Cerebellar nuclear complex (tissue), 1 donor: ENCODE measurements at regions not wholly inside any gene's neighbourhood (a gene's known extent, or its start where the extent isn't known, plus 50 kb on each side); places are given as distances from the start of the nearest gene placed in this dataset.

Source experiments
- DNase-seq, 2 experiments: peaks; one replicate each; lab custom pipeline; 2025; lab: John Stamatoyannopoulos, UW

DNA sequence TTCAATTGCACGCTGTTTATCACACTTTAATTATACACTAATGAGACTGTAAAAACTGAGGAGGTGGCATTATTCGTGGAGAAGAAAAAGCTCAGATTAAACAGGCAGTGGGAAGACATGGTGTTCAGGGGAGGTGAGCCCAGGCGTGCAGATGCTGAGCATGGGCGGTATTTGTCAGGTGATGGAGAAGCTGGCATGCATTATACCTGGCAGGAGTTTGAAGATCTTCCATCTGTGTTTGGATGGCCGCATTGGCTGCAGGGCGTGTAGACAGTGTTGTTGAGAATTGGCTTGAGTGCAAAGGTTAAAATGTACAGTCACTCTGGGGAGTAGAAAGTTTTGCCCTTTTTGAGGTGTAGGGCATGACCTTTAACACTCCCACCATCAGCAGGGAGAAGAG lies 213.8 kb downstream of the ERMARD start:
- no peak for DNase-seq

DNA sequence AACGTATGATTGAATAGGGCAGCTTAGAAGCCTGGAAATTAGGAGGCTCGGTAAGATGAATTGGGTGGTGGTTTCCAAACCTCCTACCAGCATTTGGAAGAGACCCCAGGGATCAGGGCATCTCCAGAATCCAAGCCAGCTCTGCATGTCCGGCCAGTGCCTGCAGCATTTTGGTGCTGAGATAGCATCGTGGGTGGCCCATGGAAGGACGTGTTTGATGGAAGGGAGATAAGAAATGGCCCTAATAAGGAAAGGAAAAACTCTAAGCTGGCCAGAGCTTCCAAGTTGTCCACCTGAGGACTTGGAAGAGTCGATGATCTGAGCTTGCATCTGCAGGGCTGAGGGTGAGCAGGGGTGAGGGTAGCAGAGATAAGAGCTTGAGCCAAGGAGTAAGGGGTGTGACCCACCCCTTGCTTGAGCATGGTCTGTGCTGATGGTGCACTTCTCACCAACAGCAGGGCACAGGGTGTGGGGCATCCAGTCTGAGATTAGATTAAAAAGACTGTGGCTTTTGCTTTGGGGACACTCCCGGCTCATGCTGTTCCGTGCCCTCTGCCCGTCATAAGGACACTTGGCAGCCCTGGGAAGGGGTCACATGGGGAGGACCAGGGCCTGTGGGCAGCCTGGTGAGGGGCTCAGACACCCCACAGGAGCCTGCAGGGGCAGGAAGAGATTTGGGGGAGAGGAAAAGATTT lies 213.2 kb downstream of the ERMARD start:
- no peak for DNase-seq

DNA sequence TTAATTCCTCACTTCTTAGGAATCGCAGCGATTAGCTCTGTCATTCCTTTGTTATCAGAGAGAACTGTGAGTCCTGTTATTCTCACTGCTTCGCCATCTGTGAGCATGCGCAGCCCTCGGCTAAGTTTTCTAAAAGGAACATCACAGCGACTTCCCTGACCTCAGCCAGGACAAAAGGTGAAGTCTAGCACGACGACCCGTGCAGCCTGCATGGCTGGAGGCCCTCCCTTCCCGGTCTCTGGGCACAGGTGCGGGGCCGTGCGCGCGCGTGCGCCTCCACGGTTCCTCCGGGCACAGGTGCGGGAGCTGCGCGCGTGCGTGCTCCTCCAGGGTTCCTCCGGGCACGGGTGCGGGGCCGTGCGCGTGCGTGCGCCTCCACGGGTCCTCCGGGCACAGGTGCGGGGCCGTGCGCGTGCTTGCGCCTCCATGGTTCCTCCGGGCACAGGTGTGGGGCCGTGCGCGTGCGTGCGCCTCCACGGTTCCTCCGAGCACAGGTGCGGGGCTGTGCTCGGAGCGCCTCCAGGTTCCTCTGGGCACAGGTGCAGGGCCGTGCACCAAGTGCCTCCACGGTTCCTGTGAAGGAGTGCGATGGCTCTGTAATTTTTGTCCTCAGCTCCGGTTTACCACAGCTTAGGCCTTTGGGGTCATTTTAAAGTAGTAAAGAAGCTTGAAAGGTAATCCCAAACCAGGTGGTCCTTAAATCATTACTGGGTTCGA lies 212.3 kb downstream of the ERMARD start:
- DNase-seq: no peak

DNA sequence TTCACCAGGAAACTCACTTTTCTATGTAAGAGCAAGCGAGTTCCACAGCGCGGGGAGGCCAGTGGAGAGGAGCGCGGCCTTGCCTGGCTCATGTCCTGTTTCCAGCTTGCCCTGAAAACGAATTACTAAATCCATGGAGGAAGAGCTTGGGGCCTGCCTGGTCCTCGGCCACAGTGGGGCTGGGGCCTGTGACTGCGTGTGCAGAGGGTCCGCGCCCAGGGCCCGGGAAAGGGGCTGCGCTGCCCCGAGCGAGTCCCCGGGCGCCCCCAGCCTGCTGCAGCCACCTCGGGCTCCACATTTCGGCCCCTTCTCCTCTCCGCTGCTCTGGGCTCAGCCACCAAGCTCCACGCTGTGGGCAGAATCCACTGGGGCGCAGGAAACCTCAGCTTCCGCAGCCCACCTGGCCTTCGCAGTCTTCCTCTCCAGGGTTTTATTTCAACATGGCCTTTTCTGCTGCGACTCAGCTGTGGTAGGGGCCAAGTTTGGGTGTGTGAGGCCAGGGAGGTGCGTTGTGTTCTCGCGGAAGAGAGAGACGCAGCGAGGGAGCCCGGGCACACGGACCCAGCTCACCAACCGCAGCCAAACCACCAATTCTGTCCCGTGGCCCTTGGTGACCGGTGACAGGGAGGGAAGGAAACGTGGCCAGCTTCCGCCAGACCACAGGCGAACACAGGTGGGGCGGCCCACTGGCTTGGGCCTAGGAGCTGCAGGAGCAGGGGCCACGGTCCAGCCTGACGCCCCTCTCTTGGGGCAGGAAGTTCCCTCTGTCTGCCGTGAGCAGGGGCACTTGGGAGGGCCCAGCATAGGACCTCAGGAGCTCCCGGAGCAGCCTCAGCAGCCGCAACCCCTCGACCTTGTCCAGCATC lies 211.4 kb downstream of the ERMARD start:
- DNase-seq: no peak

DNA sequence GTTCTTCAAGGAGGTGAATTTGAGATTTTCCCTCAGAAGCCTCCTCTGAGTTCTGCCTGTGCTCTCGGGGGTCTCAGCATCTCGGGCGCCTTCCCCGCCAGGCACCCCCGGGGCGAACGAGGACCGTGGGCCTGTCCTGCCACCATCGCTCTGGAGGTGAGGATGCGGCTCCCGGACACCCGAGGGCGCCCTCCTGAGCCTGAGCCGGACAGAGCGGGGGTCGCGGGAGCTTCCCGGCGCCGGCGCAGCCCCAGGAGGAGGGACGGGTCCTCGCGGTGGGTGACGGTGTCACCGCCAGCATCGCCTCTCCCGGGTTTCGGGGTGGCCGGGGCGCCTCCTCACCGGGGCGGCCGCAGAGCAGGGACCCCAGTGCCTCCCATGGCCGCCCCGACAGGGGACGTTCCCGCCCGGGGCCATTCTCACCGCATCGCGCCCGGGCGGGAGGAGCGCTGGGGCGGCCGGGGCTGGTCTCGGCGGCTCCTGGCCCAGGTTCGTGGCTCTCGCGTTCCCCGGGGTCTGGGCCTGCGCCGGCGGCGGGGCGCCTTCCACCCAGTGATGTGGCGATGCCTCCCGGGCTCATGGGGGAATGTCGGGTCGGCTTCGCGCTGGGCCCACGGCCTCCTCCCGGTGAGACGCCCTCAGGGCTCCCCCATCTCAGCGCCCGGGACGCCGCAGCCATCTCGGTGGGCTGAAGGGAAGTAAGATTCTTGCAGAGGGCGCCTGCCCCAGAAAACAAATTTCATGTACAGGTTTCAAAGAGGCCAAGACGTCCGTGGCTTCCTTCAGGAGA lies 210.5 kb downstream of the ERMARD start:
- DNase-seq: no peak

DNA sequence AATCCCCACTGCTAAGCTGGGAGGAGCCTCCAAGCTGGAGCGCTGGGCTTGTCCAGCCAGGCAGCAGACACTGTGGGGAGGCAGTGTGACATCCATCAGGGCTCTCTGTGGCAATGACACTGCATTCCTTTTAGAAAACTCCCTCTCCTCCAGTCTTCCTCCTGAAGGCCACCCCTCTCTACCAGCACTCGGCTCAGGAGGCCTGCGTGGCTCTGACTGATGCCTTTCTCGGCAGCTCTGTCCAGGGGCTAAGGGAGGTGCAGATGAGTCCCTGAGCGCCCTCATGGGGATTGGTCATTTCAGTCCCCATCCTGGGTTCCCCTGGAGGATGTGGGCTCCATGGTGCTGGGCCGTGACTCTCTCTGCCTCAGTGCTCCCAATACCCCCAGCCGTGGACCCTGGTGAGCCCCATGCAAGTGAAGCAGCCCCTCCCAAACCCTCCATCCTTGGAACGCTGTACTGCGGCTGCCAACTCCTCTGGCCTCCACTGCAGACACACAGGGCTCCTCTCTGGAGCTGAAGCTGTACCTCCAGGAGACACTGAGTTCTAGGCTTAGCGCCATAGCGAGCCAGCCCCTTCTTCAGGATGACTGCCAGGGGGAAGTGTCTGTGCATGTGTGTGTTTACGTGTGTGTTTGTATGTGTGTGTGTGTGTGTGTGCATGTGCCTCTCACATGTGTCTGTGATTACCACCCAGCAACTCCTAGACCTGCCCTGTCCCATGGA lies 209.6 kb downstream of the ERMARD start:
- no peak for DNase-seq

DNA sequence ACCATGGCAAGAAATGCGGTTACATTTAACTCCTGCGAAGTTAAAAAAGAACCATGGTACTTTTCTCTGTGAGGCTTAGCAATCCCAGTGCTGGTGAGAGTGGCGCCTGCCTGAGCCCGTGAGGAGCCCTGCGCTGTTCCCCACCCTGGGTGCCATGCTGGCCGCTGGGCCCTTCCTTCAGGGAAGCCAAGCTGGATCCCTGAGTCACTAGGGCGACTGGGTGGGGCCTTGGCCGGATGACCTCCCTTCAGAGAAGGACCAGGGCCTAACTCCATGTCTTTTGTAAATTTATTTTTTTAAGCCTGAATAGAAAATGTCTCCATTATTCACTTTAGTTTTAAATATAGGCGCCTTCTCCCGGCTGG lies 209.1 kb downstream of the ERMARD start:
- DNase-seq: no peak

DNA sequence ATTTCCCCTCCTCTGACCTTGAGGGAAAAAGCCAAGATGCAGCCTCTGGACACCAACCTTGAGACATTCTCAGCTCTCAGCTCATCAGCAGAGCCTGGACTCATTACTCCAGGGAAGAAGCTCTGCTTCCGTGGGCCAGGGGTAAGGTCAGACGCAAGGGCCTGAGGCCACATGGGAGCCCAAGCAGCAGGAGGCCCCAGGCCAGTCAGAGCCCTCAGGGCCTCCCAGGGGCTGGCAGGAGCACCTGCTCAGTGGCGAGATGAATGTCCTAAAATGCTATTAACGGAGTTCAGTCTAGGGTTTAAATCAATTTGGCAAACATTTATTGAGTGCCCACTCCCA lies 208.6 kb downstream of the ERMARD start:
- no peak for DNase-seq

DNA sequence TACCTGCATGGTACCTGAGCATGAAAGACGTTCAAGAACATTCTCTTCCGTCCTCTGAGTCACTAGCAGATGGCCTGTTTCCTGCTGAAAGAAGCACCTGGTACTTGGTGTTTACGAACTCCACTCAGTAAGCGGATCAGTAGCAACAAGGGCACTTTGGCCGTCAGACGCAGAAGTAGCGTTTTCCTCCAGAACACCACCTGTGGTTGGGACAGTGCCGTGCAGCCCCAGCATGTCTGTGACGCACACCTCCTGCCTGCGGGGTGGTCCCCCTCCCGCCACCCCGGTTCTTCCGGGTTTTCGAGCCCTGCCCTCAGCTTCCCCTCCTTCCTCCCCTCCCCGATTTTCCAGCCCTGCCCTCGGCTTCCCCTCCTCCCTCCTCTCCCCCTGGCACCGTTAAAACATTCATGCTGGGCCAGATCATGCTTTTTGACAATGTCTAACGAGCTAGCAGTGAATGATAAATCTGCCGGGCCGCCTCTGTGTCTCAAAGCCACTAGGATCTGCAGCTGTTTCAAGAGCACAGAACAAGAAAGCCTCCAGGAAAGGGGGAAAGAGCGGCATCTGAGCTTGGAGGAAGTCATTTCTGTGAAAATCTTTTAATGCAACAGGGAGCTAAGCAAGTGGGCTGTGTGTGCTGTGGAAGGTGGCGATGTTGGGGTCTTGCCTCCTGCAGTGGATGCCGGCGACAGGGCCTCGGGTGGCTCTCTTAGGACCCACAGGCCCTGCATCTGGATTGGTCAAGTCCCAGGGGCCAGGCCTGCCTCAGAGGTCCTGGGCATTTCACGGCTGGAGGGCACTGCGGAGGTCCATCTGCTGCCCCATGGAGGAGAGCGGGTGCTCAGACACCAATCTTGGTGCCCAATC lies 207.9 kb downstream of the ERMARD start:
- no peak for DNase-seq

DNA sequence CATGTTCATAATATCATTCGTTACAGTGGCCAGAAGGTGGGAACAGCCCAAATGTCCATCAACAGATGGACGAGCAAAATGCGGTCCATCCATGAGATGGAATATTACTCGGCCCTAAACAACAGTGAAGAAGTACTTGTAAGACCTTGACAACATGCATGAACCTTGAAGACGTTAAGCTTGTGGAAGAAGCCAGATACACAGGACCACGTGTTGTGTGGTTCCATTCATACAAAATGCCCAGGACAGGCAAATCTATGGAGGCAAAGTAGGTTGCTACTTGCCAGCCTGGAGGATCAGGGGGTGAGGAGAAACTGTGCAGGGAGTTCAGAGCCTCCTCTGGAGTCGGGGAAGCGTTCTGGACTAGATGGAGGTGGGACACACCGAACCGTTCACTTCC lies 207.1 kb downstream of the ERMARD start:
- DNase-seq: no peak

DNA sequence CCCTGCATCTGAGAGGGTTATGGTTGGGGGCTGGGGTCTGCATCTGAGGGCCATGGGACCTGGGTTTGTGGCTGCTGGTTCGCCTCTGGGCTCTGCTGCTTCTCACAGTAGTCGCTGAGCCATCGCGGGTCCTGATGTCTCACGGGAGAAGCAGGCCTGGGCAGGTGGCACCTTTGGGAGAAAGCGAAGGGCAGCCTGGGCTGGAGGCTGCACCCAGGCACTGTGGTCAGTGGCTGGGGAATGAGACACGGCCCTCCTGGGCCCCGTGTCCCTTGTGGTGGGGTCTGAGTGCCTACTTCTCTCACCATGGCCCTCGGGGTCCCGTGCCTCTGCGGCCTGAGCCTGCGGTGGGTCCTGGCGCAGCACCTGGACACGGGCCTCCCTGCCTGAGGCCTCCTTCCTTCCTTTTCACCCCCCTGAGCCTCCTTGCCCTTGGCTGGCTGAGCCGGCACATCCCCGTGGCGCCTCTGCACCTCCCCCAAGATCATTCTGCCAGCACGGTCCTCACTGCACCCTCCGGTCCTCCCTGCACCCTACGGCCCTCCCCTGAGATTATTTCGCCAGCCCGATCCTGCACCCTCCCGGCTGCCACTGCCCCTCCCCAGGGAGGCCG lies 206.0 kb downstream of the ERMARD start:
- no peak for DNase-seq

DNA sequence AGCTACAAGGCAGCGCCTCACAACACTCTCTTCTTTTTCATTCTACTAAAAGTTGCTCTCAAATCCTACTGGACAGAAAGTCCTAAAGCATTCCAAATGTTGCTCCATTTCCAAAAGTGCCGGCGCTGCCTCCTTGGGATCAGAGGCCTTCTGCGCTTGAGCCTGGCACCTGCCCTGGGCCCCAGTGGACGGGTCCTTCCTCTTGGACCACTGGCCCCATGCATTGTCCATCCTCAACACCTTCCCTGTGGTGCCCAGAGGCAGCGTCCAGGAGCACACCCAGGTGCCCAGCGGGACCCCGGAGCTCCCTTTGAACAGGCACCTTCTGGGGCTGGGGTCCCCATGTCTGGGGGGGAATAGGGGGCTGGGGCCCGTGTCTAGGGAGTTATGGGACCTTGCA lies 205.2 kb downstream of the ERMARD start:
- no peak for DNase-seq

DNA sequence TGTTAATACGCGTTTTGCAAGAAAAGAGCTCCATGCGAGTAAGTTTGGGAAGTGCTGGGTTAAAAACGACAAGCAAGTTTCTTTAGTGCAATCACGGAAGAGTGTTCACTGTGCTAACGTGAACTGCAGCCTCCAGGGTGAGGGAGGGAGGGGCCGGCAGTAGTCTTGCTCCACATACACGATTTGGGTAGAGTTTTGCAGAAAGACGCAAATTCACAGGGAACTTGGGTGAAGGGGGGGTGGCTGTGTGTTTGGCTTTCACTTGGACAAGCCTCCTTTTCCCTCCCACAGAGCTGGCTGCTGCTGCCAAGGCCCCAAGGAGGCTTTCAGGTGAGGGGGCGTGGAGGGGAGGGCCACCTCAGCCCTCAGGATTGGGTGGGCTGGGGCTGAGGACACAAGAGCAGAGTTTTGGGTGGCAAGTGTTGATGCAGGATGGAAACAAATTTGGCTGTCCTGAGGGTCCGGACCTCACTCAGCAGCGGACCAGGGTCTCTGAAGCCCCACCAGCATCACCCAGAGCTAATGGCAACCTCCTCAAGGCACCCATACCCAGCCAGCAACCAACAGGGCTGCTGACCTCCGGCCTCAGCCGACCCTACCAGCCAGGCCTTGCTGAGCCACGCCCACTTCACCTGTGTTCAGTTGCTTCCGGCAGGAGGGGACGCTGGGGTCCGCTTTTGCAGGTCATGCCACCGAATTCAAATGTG lies 204.5 kb downstream of the ERMARD start:
- no peak for DNase-seq

DNA sequence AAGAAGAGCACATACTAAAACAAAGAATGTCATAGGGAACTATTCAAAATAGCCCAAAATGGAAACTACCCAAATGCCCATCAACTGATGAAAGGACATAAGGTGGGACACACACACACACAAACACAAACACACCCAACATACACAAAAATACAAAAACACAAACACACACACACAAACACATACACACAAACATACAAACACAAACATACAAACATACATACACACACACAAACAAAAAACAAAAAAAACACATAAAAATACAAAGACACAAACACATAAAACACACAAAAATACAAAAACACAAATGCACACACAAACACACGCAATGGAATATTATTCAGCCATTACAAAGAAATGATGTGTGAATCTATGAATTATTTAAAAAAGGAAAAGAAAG lies 203.6 kb downstream of the ERMARD start:
- DNase-seq: no peak

DNA sequence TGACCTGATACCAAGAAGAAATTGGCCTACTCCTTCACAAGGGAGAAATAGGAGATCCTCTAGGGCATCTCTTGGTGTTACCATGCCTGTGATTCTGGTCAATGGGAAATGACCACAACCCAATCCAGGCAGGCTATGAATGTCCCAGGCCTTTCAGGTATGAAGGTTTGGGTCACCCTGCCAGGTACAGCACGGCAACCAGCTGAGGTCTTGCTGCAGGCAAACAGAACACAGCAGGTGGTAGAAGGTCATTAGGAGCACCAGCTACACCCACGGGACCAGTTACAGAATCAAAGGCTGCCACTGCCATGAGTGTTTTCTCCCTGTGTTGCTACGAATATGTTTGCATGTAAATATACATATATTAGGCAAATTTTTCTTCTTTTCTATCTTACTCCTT lies 202.3 kb downstream of the ERMARD start:
- no peak for DNase-seq

DNA sequence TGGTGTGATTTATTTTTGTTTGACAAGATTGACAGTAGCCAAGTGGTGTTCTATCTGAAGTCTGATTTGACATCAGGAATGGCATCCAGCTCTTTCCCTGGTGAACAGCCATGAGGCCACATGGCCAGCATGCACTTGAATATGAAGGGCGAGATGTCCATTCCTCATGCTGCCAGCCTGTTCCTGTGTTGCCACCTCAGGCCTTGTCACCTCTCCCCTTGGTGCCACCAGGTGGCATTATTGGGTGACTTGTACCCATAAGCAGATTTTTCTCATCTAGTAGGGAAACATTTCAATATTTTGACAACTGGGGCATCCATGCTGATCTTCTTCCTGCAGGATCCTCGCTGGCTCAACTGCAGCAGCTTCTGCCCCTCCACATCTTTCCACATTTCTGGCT lies 199.1 kb downstream of the ERMARD start:
- DNase-seq: no peak

DNA sequence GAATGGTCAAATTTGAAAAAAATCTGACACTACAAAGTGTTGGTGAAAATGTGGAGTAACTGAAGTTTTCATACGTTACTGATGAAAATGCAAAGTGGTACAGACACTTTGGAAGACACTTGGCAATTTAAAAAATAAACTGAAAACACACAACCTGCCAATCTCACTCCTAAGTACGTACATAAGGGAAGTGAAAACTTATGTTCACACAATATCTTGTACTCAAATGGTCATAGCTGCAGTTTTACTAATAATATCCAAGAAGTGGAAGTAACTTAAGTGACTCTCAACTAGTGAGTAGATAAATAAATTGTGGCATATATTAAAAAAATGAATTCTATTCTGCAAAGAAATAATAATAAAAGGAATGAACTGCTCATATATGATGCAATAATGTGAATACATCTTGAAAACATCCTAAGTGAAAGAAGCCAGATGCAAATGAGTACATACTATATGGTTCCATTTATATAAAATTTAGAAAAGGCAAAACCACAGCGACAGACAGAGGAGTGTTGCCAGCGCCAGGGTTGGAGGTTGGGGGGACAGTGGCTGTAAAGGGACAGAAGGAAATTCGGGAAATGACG lies 198.2 kb downstream of the ERMARD start:
- no peak for DNase-seq

DNA sequence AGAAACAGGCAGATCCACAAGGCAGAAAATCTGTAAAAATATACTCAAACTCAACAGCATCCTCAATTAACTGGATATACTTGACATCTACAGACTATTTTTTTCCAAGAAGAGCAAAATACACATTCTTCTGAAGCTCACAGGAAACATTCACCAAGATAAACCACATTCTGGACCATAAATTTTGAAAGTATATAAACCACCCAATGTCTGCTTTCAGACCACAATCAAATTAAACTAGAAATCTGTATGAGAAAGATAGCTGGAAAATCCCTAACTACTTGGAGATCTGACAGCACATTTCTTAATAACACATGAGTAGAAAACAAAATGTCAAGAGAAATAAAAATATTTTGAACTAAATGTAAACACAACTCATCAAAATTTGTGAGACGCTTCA lies 195.5 kb downstream of the ERMARD start:
- DNase-seq: no peak

DNA sequence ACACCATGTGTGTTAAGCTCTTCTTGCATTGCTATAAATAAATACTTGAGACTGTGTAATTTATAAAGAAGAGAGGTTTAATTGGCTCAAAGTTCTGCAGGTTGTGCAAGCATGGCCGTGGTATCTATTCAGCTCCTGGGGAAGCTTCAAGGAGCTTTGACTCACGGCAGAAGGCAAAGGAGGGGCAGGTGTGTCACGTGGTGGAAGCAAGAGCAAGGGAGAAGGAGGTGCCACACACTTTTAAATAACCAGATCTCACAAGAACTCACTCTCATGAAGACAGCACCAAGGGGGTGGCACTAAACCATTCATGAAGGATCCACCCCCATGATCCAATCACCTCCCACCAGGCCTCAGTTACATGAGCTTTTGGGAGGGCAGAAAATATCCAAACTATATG lies 193.7 kb downstream of the ERMARD start:
- no peak for DNase-seq
